ENCODE measurements at regions not wholly inside any gene's neighbourhood (a gene's known extent, or its start where the extent isn't known, plus 50 kb on each side); places are given as distances from the start of the nearest gene placed in this dataset.

- TF ChIP-seq MTA2 (IDR thresholded peaks at IDR 0.05; ENCODE audit: low read depth) (no peak), POLR2A (IDR thresholded peaks at IDR 0.05; ENCODE audit: low read depth, low read length) (no peak), KAT2A (conservative IDR thresholded peaks at IDR 0.05; ENCODE audit: control insufficient read depth, low read depth, low read length) (no peak)
Observed at GRCh38 chr4:104571341-104571740, 76.6 kb upstream of the CXXC4 start.

All from GM12878 (cell line).